ENCODE measurements at regions not wholly inside any gene's neighbourhood (a gene's known extent, or its start where the extent isn't known, plus 50 kb on each side); places are given as distances from the start of the nearest gene placed in this dataset.
A peak's percentile ranks its signal among the peaks of the same experiment; 100 is the strongest.

DNA sequence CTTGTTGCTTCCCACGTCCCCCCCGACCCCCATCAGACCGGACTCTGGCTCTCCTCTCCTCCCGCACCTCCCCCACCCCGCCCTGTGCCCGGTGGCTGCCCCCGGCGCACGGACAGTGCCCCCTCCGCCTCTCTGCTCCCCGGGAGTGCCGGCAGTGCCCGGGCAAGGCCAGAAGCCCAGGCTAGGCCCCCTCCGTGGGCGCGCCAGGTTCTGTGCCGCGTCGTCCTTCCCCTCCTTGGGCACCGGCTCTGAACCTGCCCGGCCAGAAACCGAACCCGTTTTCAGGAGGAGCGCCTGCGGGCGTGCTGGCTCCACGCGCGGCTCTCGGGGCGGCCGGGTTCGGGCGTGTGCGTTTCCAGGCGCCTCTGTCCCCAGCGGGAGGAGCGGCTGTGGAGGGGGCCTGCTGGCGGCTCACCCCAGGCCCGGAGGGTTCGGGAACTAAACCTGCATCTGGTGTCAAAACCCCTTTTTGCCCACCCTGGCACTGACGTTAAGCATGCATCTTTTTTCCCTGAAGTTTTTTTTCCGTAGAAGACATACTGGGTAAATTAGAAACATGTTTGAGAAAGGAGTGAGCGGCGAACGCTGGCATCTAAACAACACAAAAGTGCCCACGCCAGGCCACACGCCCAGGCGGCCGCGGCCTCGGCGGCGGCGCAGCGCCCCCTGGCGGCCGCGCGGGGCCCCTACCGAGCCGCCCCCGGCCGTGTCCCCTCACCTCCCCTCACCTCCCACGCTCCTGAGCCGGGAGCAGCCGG lies 123.9 kb upstream of the SLC1A4 start:
- intact Hi-C loops (cut with micrococcal nuclease) = loop anchor here (1.0 to 2.0 kb wide), 10 partner anchors 34 to 534 kb away; no protein-coding TSS in a partner anchor
- ChIA-PET POLR2A (interaction anchor here (0.6 to 1.0 kb wide), 2 partner anchors 69 to 213 kb away, joined by 3 read pairs; no protein-coding TSS in a partner anchor), CTCF (interaction anchor here (0.6 to 2.0 kb wide), 9 partner anchors 219 to 538 kb away, joined by 3 to 8 read pairs (median 3); partner anchors contain the start of gene AFTPH)
- no peaks in the 10 kb centered on the region for H3K9me3 Mint-ChIP-seq
- Histone ChIP-seq H3K27me3 (ENCODE audit: control insufficient read depth in 2 of 2, insufficient read depth in 2 of 2, low read length in 2 of 2) (peaks cover 0 to 3% of the 10 kb centered on the region in 2 donors), H3K4me1 (ENCODE audit: control insufficient read depth in 2 of 2, insufficient read depth in 2 of 2, low read length in 2 of 2) (peaks cover 0 to 5% of the 10 kb centered on the region in 2 donors), H3K9me3 (ENCODE audit: control insufficient read depth in 2 of 3, low read length in 3 of 3) (no peaks in the 10 kb centered on the region), H3K27ac (ENCODE audit: low read depth, low read length) (peak overlapping the region; percentile 40), H3K36me3 (ENCODE audit: control insufficient read depth in 2 of 3, insufficient read depth in 3 of 3, low read length in 3 of 3) (no peaks in the 10 kb centered on the region), H3K4me3 (ENCODE audit: low read length) (peak overlapping the region; percentile 88)
- no peak overlapping the region for H3K27ac Mint-ChIP-seq
- peak; percentile 87 for ATAC-seq
- DNase-seq = peak; percentile 30 to 82 (median 72)
- H3K36me3 Mint-ChIP-seq = no peaks in the 10 kb centered on the region
- peaks cover 0 to 5% (median 0%) of the 10 kb centered on the region in 7 donors for H3K4me1 Mint-ChIP-seq
- H3K4me3 Mint-ChIP-seq = peak overlapping the region in 7 of 10 donors; percentile 72 to 86 (median 81)
- H3K27me3 Mint-ChIP-seq = peaks cover 0 to 17% (median 8%) of the 10 kb centered on the region in 5 donors

DNA sequence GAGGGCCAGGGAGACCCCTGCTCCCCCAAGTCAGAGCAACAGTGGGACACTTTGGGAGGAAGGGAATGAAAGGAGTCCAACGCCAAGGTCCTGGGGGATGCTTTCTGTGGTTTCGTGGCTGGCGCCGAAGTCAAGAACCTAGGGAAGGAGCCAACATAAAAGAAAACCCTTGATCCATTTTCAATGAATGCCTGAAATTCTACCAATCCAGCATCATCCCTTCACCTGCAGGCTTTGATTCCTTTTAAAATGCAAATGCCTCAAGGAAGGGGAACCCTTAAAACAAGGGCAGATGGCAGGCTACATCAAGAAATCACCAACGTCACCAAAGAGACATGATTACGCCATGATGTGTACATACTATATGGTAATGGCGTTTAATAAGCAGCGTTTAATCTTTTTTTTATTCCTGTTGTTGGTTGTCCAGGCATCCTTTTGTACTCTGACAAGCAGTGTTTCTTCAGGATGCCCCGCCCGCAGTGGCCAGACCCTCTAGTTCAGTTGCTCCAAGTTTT lies 123.3 kb upstream of the SLC1A4 start:
- Histone ChIP-seq H3K4me1 (ENCODE audit: control insufficient read depth in 2 of 2, insufficient read depth in 2 of 2, low read length in 2 of 2) (peaks cover 0 to 5% of the 10 kb centered on the region in 2 donors), H3K9me3 (ENCODE audit: control insufficient read depth in 2 of 3, low read length in 3 of 3) (no peaks in the 10 kb centered on the region), H3K36me3 (ENCODE audit: control insufficient read depth in 2 of 3, insufficient read depth in 3 of 3, low read length in 3 of 3) (no peaks in the 10 kb centered on the region), H3K27me3 (ENCODE audit: control insufficient read depth in 2 of 2, insufficient read depth in 2 of 2, low read length in 2 of 2) (peaks cover 0 to 3% of the 10 kb centered on the region in 2 donors), H3K27ac (ENCODE audit: low read depth, low read length) (no peak overlapping the region), H3K4me3 (ENCODE audit: low read length) (peak overlapping the region; percentile 88)
- intact Hi-C loops (cut with micrococcal nuclease) = loop anchor here (1.0 to 2.0 kb wide), 10 partner anchors 35 to 535 kb away; no protein-coding TSS in a partner anchor
- CTCF ChIA-PET = no interaction called here
- H3K4me1 Mint-ChIP-seq = peaks cover 0 to 5% (median 0%) of the 10 kb centered on the region in 7 donors
- POLR2A ChIA-PET = no interaction called here
- no peaks in the 10 kb centered on the region for H3K36me3 Mint-ChIP-seq
- peak overlapping the region in 1 of 9 donors; percentile 44 for H3K27ac Mint-ChIP-seq
- ATAC-seq = no peak
- peaks cover 0 to 17% (median 8%) of the 10 kb centered on the region in 5 donors for H3K27me3 Mint-ChIP-seq
- H3K4me3 Mint-ChIP-seq = peak overlapping the region in 6 of 10 donors; percentile 40 to 73 (median 61)
- H3K9me3 Mint-ChIP-seq = no peaks in the 10 kb centered on the region
- peak in 1 of 9 donors; percentile 25 for DNase-seq

DNA sequence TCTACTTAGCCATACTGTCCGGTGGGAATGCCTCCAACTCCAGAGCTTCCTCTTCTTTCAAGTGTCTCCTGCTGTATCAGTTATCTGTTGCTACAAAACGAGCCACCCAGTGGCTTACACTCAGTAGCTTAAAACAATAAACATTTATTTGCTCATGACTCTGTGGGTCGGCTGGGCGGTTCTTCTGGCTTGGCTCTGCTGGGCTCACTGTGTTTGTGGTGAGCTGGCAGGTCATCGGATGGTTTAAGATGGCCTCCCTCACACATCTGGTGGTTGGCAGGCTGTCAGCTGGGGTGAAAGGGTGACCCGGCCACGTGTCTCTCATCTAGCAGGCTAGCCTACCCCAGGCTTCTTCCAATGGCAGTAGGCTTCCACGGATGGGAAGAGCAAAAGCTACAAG lies 122.4 kb upstream of the SLC1A4 start:
- H3K4me3 ChIP-seq (ENCODE audit: low read length) = no peak overlapping the region
- Mint-ChIP-seq H3K27me3 (peaks cover 0 to 17% (median 8%) of the 10 kb centered on the region in 5 donors), H3K9me3 (no peaks in the 10 kb centered on the region), H3K36me3 (no peaks in the 10 kb centered on the region), H3K4me3 (peak overlapping the region in 7 of 10 donors; percentile 15 to 73 (median 39)), H3K27ac (peak overlapping the region in 1 of 9 donors; percentile 44), H3K4me1 (peaks cover 0 to 5% (median 0%) of the 10 kb centered on the region in 7 donors)
- peaks cover 0 to 5% of the 10 kb centered on the region in 2 donors for H3K4me1 ChIP-seq (ENCODE audit: control insufficient read depth in 2 of 2, insufficient read depth in 2 of 2, low read length in 2 of 2)
- no peaks in the 10 kb centered on the region for H3K9me3 ChIP-seq (ENCODE audit: control insufficient read depth in 2 of 3, low read length in 3 of 3)
- H3K36me3 ChIP-seq (ENCODE audit: control insufficient read depth in 2 of 3, insufficient read depth in 3 of 3, low read length in 3 of 3) = no peaks in the 10 kb centered on the region
- no peaks in the 10 kb centered on the region for H3K27me3 ChIP-seq (ENCODE audit: control insufficient read depth in 2 of 2, insufficient read depth in 2 of 2, low read length in 2 of 2)
- ChIA-PET CTCF (interaction anchor here (0.7 to 3.6 kb wide), 9 partner anchors 8 to 539 kb away, joined by 3 to 21 read pairs (median 4); partner anchors contain the start of gene AFTPH), POLR2A (interaction anchor here (1.3 kb wide), 1 partner anchor 279 kb away, joined by 4 read pairs; no protein-coding TSS in a partner anchor)
- no peak for DNase-seq
- intact Hi-C loops (cut with micrococcal nuclease) = no loop called here
- no peak overlapping the region for H3K27ac ChIP-seq (ENCODE audit: low read depth, low read length)
- ATAC-seq = no peak

DNA sequence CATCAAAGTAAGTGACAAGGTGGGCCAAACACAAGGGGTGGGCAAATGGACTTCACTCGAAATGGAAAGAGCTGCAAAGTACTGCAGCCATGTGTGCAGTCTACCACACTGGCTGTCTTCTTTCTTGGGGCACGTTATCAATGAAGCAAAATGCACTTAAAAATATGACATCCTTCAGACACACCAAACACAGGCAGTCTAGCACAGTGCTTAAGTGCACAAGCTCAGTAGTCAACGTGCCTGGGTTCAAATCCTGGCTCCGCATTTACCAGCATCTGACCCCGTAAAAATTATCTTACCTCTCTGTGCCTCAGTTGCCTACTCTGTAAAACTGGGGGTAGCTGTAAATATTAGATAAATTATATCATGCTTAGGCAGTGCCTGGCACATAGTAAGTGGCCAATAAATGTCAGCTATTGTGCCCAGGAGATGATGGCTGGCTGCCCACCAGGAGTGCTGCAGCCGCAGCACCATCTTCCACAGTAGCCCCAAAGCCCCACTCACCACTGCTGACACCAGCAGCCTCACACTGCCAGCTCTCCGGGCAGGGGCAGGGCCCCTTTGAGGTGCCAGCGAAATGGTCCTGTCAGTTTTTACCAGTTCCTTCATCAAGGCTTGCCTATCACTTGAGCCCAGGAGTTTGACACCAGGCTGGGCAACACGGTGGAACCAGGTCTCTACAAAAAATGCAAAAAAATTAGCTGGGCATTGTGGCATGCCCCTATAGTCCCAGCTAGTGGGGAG lies 121.8 kb upstream of the SLC1A4 start:
- peak overlapping the region in 1 of 10 donors; percentile 30 for H3K4me3 Mint-ChIP-seq
- DNase-seq = no peak
- H3K9me3 ChIP-seq (ENCODE audit: control insufficient read depth in 2 of 3, low read length in 3 of 3) = no peaks in the 10 kb centered on the region
- no peak overlapping the region for H3K27ac ChIP-seq (ENCODE audit: low read depth, low read length)
- peaks cover 0 to 5% (median 0%) of the 10 kb centered on the region in 7 donors for H3K4me1 Mint-ChIP-seq
- peaks cover 0 to 5% of the 10 kb centered on the region in 2 donors for H3K4me1 ChIP-seq (ENCODE audit: control insufficient read depth in 2 of 2, insufficient read depth in 2 of 2, low read length in 2 of 2)
- H3K4me3 ChIP-seq (ENCODE audit: low read length) = no peak overlapping the region
- POLR2A ChIA-PET = interaction anchor here (0.5 to 1.3 kb wide), 3 partner anchors 219 to 847 kb away, joined by 3 to 4 read pairs (median 3); no protein-coding TSS in a partner anchor
- H3K27me3 Mint-ChIP-seq = peaks cover 0 to 17% (median 8%) of the 10 kb centered on the region in 5 donors
- H3K9me3 Mint-ChIP-seq = no peaks in the 10 kb centered on the region
- intact Hi-C loops (cut with micrococcal nuclease) = no loop called here
- H3K36me3 Mint-ChIP-seq = no peaks in the 10 kb centered on the region
- H3K27ac Mint-ChIP-seq = no peak overlapping the region
- CTCF ChIA-PET = interaction anchor here (0.5 to 3.6 kb wide), 14 partner anchors 9 to 540 kb away, joined by 3 to 21 read pairs (median 3); partner anchors contain the start of gene AFTPH
- H3K27me3 ChIP-seq (ENCODE audit: control insufficient read depth in 2 of 2, insufficient read depth in 2 of 2, low read length in 2 of 2) = no peaks in the 10 kb centered on the region
- no peak for ATAC-seq
- H3K36me3 ChIP-seq (ENCODE audit: control insufficient read depth in 2 of 3, insufficient read depth in 3 of 3, low read length in 3 of 3) = no peaks in the 10 kb centered on the region

- intact Hi-C loops (cut with micrococcal nuclease) = no loop called here
Observed at GRCh38 chr2:64869126-64869525, 120.1 kb upstream of the SLC1A4 start.

DNA sequence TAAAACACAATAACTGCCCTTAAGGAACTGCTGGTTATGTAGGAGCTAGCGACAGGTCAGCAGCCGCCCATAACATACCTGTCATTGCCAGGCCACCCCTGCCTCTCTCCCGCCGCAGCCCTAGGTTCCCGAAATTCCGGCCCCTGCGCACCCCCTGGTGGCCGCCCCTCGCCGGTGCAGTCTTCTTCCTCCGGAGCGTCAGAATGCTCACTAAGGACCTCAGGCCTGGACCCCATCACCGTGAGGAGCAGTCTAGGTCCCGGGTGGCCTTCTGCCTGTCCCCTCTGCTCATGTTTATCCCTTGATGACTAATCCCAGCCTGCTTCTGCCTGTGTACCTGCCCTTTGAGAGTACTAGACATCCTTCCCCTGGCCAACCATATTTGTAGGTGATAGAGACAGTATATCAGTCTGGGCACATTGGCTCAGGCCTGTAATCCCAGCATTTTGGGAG lies 115.7 kb upstream of the SLC1A4 start:
- ATAC-seq (peak; percentile 93), DNase-seq (peak; percentile 51 to 87 (median 71))
- Histone ChIP-seq H3K27ac (ENCODE audit: low read depth, low read length) (no peak overlapping the region), H3K4me1 (ENCODE audit: control insufficient read depth in 2 of 2, insufficient read depth in 2 of 2, low read length in 2 of 2) (peaks cover 0 to 3% of the 10 kb centered on the region in 2 donors), H3K27me3 (ENCODE audit: control insufficient read depth in 2 of 2, insufficient read depth in 2 of 2, low read length in 2 of 2) (no peaks in the 10 kb centered on the region), H3K9me3 (ENCODE audit: control insufficient read depth in 2 of 3, low read length in 3 of 3) (no peaks in the 10 kb centered on the region), H3K36me3 (ENCODE audit: control insufficient read depth in 2 of 3, insufficient read depth in 3 of 3, low read length in 3 of 3) (no peaks in the 10 kb centered on the region), H3K4me3 (ENCODE audit: low read length) (no peak overlapping the region)
- peaks cover 0 to 7% (median 7%) of the 10 kb centered on the region in 7 donors for H3K4me1 Mint-ChIP-seq
- H3K9me3 Mint-ChIP-seq = no peaks in the 10 kb centered on the region
- ChIA-PET POLR2A (no interaction called here), CTCF (interaction anchor here (0.6 to 2.5 kb wide), 7 partner anchors 50 to 545 kb away, joined by 3 to 11 read pairs (median 4); no protein-coding TSS in a partner anchor)
- H3K36me3 Mint-ChIP-seq = no peaks in the 10 kb centered on the region
- peak overlapping the region in 6 of 10 donors; percentile 25 to 64 (median 46) for H3K4me3 Mint-ChIP-seq
- H3K27me3 Mint-ChIP-seq = peaks cover 0 to 24% (median 4%) of the 10 kb centered on the region in 5 donors
- intact Hi-C loops (cut with micrococcal nuclease) = loop anchor here (1.0 to 5.0 kb wide), 6 partner anchors 40 to 826 kb away; no protein-coding TSS in a partner anchor
- H3K27ac Mint-ChIP-seq = peak overlapping the region in 2 of 9 donors; percentile 46 to 63

More at GRCh38 chr2:64869126-64869525, 120.1 kb upstream of the SLC1A4 start:
- no peaks in the 10 kb centered on the region for H3K36me3 Mint-ChIP-seq
- ChIA-PET POLR2A (no interaction called here), CTCF (interaction anchor here (0.6 to 3.6 kb wide), 8 partner anchors 17 to 350 kb away, joined by 3 to 18 read pairs (median 4); partner anchors contain the start of gene AFTPH)
- peaks cover 0 to 9% of the 10 kb centered on the region in 2 donors for H3K4me1 ChIP-seq (ENCODE audit: control insufficient read depth in 2 of 2, insufficient read depth in 2 of 2, low read length in 2 of 2)
- H3K4me1 Mint-ChIP-seq = peaks cover 0 to 12% (median 7%) of the 10 kb centered on the region in 7 donors
- H3K27ac ChIP-seq (ENCODE audit: low read depth, low read length) = no peak overlapping the region
- ATAC-seq = no peak
- H3K36me3 ChIP-seq (ENCODE audit: control insufficient read depth in 2 of 3, insufficient read depth in 3 of 3, low read length in 3 of 3) = no peaks in the 10 kb centered on the region
- no peak for DNase-seq
- H3K9me3 Mint-ChIP-seq = no peaks in the 10 kb centered on the region
- no peak overlapping the region for H3K4me3 Mint-ChIP-seq
- H3K27me3 ChIP-seq (ENCODE audit: control insufficient read depth in 2 of 2, insufficient read depth in 2 of 2, low read length in 2 of 2) = no peaks in the 10 kb centered on the region
- no peaks in the 10 kb centered on the region for H3K9me3 ChIP-seq (ENCODE audit: control insufficient read depth in 2 of 3, low read length in 3 of 3)
- H3K27me3 Mint-ChIP-seq = peaks cover 0 to 17% (median 8%) of the 10 kb centered on the region in 5 donors
- H3K4me3 ChIP-seq (ENCODE audit: low read length) = no peak overlapping the region
- H3K27ac Mint-ChIP-seq = no peak overlapping the region

Measured in naive thymus-derived CD4-positive, alpha-beta T cell (primary cell).